ENCODE measurements at regions not wholly inside any gene's neighbourhood (a gene's known extent, or its start where the extent isn't known, plus 50 kb on each side); places are given as distances from the start of the nearest gene placed in this dataset.

- TF ChIP-seq CTCF (IDR thresholded peaks at IDR 0.05; ENCODE audit: insufficient read depth, low read length, poor library complexity, severe bottlenecking), result no peak
- Histone ChIP-seq H3K4me3 (ENCODE audit: low read depth, low read length) (no peak overlapping the region), H3K27me3 (ENCODE audit: control insufficient read depth, insufficient read depth, low read length) (no peaks in the 10 kb centered on the region), H3K36me3 (ENCODE audit: control insufficient read depth, insufficient read depth, low read length) (no peaks in the 10 kb centered on the region)
- no peak for DNase-seq (ENCODE audit: low read depth)
Measured at GRCh38 chr4:131257241-131257640, 1891.9 kb upstream of the PCDH10 start.

DNA sequence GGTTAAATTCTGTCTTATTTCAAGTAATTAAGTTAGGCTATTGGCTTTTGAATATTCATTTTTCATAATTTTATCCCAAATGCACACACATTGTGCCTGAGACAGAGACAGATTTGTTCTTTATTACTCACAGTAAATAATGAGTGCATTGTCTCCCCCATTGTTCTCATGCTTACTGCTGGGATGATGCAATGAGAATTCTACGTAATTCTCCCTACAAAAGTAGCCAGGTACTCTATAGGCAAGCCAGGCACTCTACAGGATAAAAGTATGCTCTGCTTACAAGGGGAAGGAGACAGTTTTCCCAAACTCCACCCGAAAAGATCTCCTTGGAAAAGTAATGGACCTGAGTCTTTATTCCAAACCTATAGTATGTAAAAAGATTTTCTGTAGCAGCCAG is 1890.7 kb upstream of the PCDH10 start:
- TF ChIP-seq CTCF (IDR thresholded peaks at IDR 0.05; ENCODE audit: insufficient read depth, low read length, poor library complexity, severe bottlenecking), result no peak
- no peaks in the 10 kb centered on the region for H3K36me3 ChIP-seq (ENCODE audit: control insufficient read depth, insufficient read depth, low read length)
- no peak for DNase-seq (ENCODE audit: low read depth)

GRCh38 chr4:131288441-131288840 is 1860.7 kb upstream of the PCDH10 start:
- H3K36me3 ChIP-seq (ENCODE audit: control insufficient read depth, insufficient read depth, low read length), result no peaks in the 10 kb centered on the region
- TF ChIP-seq CTCF (IDR thresholded peaks at IDR 0.05; ENCODE audit: insufficient read depth, low read length, poor library complexity, severe bottlenecking), result no peak

More for the DNA sequence above, 1890.7 kb upstream of the PCDH10 start:
- no peaks in the 10 kb centered on the region for H3K27me3 ChIP-seq (ENCODE audit: control insufficient read depth, insufficient read depth, low read length)
- H3K4me3 ChIP-seq (ENCODE audit: low read depth, low read length), result no peak overlapping the region

DNA sequence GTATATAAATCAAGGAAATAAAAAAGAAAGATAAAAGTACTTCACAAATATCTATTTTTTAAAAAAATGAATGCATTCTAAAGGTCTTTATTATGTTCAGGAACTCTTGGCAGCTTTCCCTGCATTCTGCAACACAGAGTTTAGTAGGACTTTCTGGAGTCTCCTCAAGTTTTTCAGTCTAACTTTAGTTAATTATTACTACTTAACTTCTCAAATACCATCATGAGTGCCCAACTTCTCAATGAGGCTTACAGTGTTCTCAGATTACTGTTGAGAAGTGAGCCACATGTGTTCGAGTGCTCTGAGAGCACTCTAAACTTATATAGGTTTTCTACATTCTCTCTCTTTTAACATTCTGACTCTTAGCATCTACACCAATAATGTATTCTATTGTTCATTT is 1852.9 kb upstream of the PCDH10 start:
- no peak for DNase-seq (ENCODE audit: low read depth)
- no peak overlapping the region for H3K4me3 ChIP-seq (ENCODE audit: low read depth, low read length)
- H3K36me3 ChIP-seq (ENCODE audit: control insufficient read depth, insufficient read depth, low read length), result no peaks in the 10 kb centered on the region
- TF ChIP-seq CTCF (IDR thresholded peaks at IDR 0.05; ENCODE audit: insufficient read depth, low read length, poor library complexity, severe bottlenecking), result no peak
- no peaks in the 10 kb centered on the region for H3K27me3 ChIP-seq (ENCODE audit: control insufficient read depth, insufficient read depth, low read length)

More at GRCh38 chr4:131288441-131288840, 1860.7 kb upstream of the PCDH10 start:
- Histone ChIP-seq H3K4me3 (ENCODE audit: low read depth, low read length) (no peak overlapping the region), H3K27me3 (ENCODE audit: control insufficient read depth, insufficient read depth, low read length) (no peaks in the 10 kb centered on the region)
- no peak for DNase-seq (ENCODE audit: low read depth)

GRCh38 chr4:131302108-131302507 is 1847.0 kb upstream of the PCDH10 start:
- Histone ChIP-seq H3K4me3 (ENCODE audit: low read depth, low read length) (no peak overlapping the region), H3K36me3 (ENCODE audit: control insufficient read depth, insufficient read depth, low read length) (no peaks in the 10 kb centered on the region), H3K27me3 (ENCODE audit: control insufficient read depth, insufficient read depth, low read length) (no peaks in the 10 kb centered on the region)
- no peak for TF ChIP-seq CTCF (IDR thresholded peaks at IDR 0.05; ENCODE audit: insufficient read depth, low read length, poor library complexity, severe bottlenecking)
- DNase-seq (ENCODE audit: low read depth), result no peak

DNA sequence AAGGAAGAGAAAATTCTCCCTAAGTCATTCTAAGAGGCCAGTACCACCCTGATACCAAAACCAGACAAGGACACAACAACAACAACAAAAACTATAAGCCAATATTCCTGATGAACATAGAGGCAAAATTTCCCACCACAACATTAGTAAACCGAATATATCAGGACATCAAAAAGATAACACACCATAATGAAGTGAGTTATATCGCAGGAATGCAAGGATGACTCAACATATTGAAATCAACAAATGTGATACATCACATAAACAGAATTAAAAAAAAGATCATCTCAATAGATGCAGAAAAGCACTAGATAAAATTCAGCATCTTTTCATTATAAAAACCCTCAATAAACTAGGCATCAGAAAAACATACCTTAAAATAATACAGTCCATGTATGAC is 1844.4 kb upstream of the PCDH10 start:
- no peak for TF ChIP-seq CTCF (IDR thresholded peaks at IDR 0.05; ENCODE audit: insufficient read depth, low read length, poor library complexity, severe bottlenecking)
- no peak for DNase-seq (ENCODE audit: low read depth)
- Histone ChIP-seq H3K4me3 (ENCODE audit: low read depth, low read length) (no peak overlapping the region), H3K36me3 (ENCODE audit: control insufficient read depth, insufficient read depth, low read length) (no peaks in the 10 kb centered on the region), H3K27me3 (ENCODE audit: control insufficient read depth, insufficient read depth, low read length) (no peaks in the 10 kb centered on the region)
